K562 (cell line): ENCODE measurements at regions not wholly inside any gene's neighbourhood (a gene's known extent, or its start where the extent isn't known, plus 50 kb on each side); places are given as distances from the start of the nearest gene placed in this dataset.

Experiments used
- ATAC-seq: fragments of 200-7000 bp; cut with Tn5 transposase; 3 replicates; pipeline ENCODE4 v1.9.1; 2020; ENCODE audit warnings: moderate library complexity
- BruUV-seq: library from RNA; stranded (reverse); fragments of 400-500 nt; replicated peaks from 2 replicates; lab custom pipeline; 2021; lab: Mats Ljungman, UMichigan
- CTCF ChIA-PET: fragments of 300-600 bp; formaldehyde crosslinking; extraction: SDS; loops from one replicate; lab custom pipeline; 2021; ENCODE audit warnings: low intra/inter-chr PET ratio; lab: Yijun Ruan, JAX
- POLR2A ChIA-PET: fragments of 300-600, 350-650 bp; sonication (Branson Sonifier 250); formaldehyde crosslinking; extraction: SDS; loops from one replicate; lab custom pipeline; 2021; ENCODE audit warnings: antibody characterized with exemption, inconsistent platforms; lab: Yijun Ruan, JAX
- DNase-seq, 4 experiments: peaks; one replicate each; pipeline versions ENCODE4 v3.0.0 to v3.0.0-alpha.2; 2011 to 2018; ENCODE audit warnings: low spot score in 3 of 4, mixed read lengths in 3 of 4; ENCODE audit errors: extremely low read depth in 1 of 4
- FAIRE-seq: peaks from 2 replicates; lab custom pipeline; 2011; peaks lifted over from hg19 to GRCh38; lab: Jason Lieb, UNC
- H2AFZ ChIP-seq: 2 replicates; pipeline ENCODE4 v1.6.0; 2011; ENCODE audit warnings: low read depth, low read length, control low read depth, inconsistent platforms
- H3K27ac ChIP-seq: fragments of 200-600 bp; 3 replicates; pipeline ENCODE4 v1.8.0; 2011; ENCODE audit warnings: low read depth, mild to moderate bottlenecking, control low read depth, inconsistent platforms, low read length, moderate library complexity, mixed read lengths; ENCODE audit errors: extremely low read depth
- H3K27me3 ChIP-seq, 2 experiments: fragments of 300-600 bp in 1 of 2; 2 replicates in 1 of 2; 3 replicates in 1 of 2; pipeline versions ENCODE4 v1.6.0 to v1.8.0; 2011; ENCODE audit warnings: inconsistent platforms in 2 of 2, low read length in 2 of 2, mild to moderate bottlenecking in 1 of 2, mixed read lengths in 1 of 2, moderate library complexity in 1 of 2; ENCODE audit not compliant: control insufficient read depth in 2 of 2, insufficient read depth in 2 of 2
- H3K36me3 ChIP-seq: fragments of 300-600 bp; 3 replicates; pipeline ENCODE4 v1.8.0; 2011; ENCODE audit warnings: mild to moderate bottlenecking, low read length, inconsistent platforms; ENCODE audit not compliant: control insufficient read depth, insufficient read depth
- H3K4me1 ChIP-seq, 2 experiments: fragments of 200-600 bp in 1 of 2; replicated peaks in 1 of 2; 2 replicates in 1 of 2; 3 replicates in 1 of 2; pipeline versions ENCODE4 v1.5.1 to v1.8.0; 2011; ENCODE audit warnings: inconsistent platforms in 2 of 2, low read length in 2 of 2, mild to moderate bottlenecking in 1 of 2, mixed read lengths in 1 of 2, moderate library complexity in 1 of 2; ENCODE audit not compliant: control insufficient read depth in 2 of 2, insufficient read depth in 2 of 2
- H3K4me2 ChIP-seq: 2 replicates; pipeline ENCODE4 v1.6.1; 2011; ENCODE audit warnings: low read length, control low read depth, inconsistent platforms, mixed read lengths; ENCODE audit not compliant: insufficient read depth
- H3K4me3 ChIP-seq: fragments of 200-600 bp; sonication (generic), shearing (Covaris generic); 2 replicates; pipeline ENCODE4 v1.5.1; 2016; ENCODE audit warnings: control low read depth, inconsistent platforms
- H3K79me2 ChIP-seq: fragments of 200-600 bp; 3 replicates; pipeline ENCODE4 v1.8.0; 2011; ENCODE audit warnings: low read length, inconsistent platforms; ENCODE audit not compliant: control insufficient read depth, insufficient read depth
- H3K9ac ChIP-seq, 2 experiments: 2 replicates each; pipeline versions ENCODE4 v1.6.0 to v1.6.1; 2011; ENCODE audit warnings: low read depth in 2 of 2, low read length in 2 of 2, control low read depth in 1 of 2, inconsistent platforms in 1 of 2, mild to moderate bottlenecking in 1 of 2, mixed read lengths in 1 of 2; ENCODE audit not compliant: insufficient read depth in 1 of 2
- H3K9me1 ChIP-seq: one replicate; pipeline ENCODE4 v1.6.0; 2011; ENCODE audit warnings: inconsistent platforms, mild to moderate bottlenecking, low read length, moderate library complexity; ENCODE audit not compliant: control insufficient read depth, insufficient read depth
- H3K9me3 ChIP-seq: replicated peaks from 2 replicates; pipeline ENCODE4 v1.5.1; 2011; ENCODE audit warnings: low read depth, low read length, inconsistent platforms; ENCODE audit not compliant: control insufficient read depth, insufficient read depth
- H4K20me1 ChIP-seq: replicated peaks from 2 replicates; pipeline ENCODE4 v1.6.1; 2011; ENCODE audit warnings: low read length, inconsistent platforms, mixed read lengths; ENCODE audit not compliant: control insufficient read depth, insufficient read depth
- CBX1 ChIP-seq: sonication (generic); IDR thresholded peaks from 2 replicates; pipeline ENCODE4 v1.6.1; 2016; ENCODE audit warnings: antibody characterized with exemption, low read depth, mild to moderate bottlenecking
- E2F1 ChIP-seq: sonication (generic); formaldehyde crosslinking; IDR thresholded peaks from 2 replicates; pipeline ENCODE4 v1.8.1; 2023; ENCODE audit warnings: mild to moderate bottlenecking, missing genetic modification reagents, moderate library complexity
- KDM5B ChIP-seq: fragments of 200-600 bp; sonication (generic); IDR thresholded peaks from 2 replicates; pipeline ENCODE4 v1.6.1; 2012; ENCODE audit warnings: low read depth, mild to moderate bottlenecking, moderate library complexity, low read length, control low read depth, inconsistent platforms; ENCODE audit not compliant: insufficient replicate concordance
- MCM7 ChIP-seq, 2 experiments: fragments of 450-650 bp; IDR thresholded peaks; 2 replicates each; pipeline ENCODE4 v1.6.1; 2016 to 2018
- NCOA4 ChIP-seq: fragments of 450-650 bp; IDR thresholded peaks from 2 replicates; pipeline ENCODE4 v1.6.1; 2018; ENCODE audit warnings: mild to moderate bottlenecking; ENCODE audit not compliant: partially characterized antibody
- REST ChIP-seq, 2 experiments: fragments of 450-650 bp; formaldehyde crosslinking in 1 of 2; IDR thresholded peaks; 2 replicates each; pipeline versions ENCODE4 v1.4.0 to v1.6.1; 2014 to 2020; ENCODE audit warnings: mild to moderate bottlenecking in 2 of 2, borderline replicate concordance in 1 of 2, low read depth in 1 of 2
- STAG1 ChIP-seq: sonication (generic); formaldehyde crosslinking; IDR thresholded peaks from 2 replicates; pipeline ENCODE4 v1.5.0; 2020; ENCODE audit warnings: missing genetic modification reagents, borderline replicate concordance
- TFAM ChIP-seq: fragments of 250-450 bp; sonication (Bioruptor Pico); conservative IDR thresholded peaks from 2 replicates; pipeline ENCODE4 v1.5.0; 2021; ENCODE audit warnings: mild to moderate bottlenecking, moderate library complexity
- ZNF134 ChIP-seq: fragments of 250-450 bp; sonication (Bioruptor Pico); conservative IDR thresholded peaks from 2 replicates; pipeline ENCODE4 v1.4.0; 2020
- ZNF347 ChIP-seq: fragments of 450-650 bp; formaldehyde crosslinking; IDR thresholded peaks from 2 replicates; pipeline ENCODE4 v1.4.0; 2020; ENCODE audit warnings: low read depth, mild to moderate bottlenecking, moderate library complexity
- WGBS: fragments of 100-300 bp; shearing (Covaris generic); methylation state at CpG from one replicate; pipeline ENCODE4 v1.1.6; 2016; ENCODE audit warnings: low coverage, mixed read lengths; ENCODE audit not compliant: insufficient coverage; ENCODE audit errors: missing lambda C conversion rate; 5-methylcytosine and 5-hydroxymethylcytosine counted together
- in situ Hi-C: fragments of 300-500 bp; cut with MboI; formaldehyde crosslinking; loops from 4 replicates; pipeline ENCODE4 v1.15.0; 2018; ENCODE audit warnings: inconsistent platforms, mixed read lengths
- intact Hi-C: fragments of 100-400 bp; cut with micrococcal nuclease; formaldehyde crosslinking; loops from 2 replicates; pipeline ENCODE4 v1.14.2; 2022

GRCh38 chr12:22874151-22874550, 249.2 kb downstream of the ETNK1 start:
- H3K4me2 ChIP-seq: no peak overlapping the region
- no peak for FAIRE-seq
- H2AFZ ChIP-seq: no peak overlapping the region
- no peaks in the 10 kb centered on the region for H3K36me3 ChIP-seq
- BruUV-seq: no TSS peak
- H4K20me1 ChIP-seq: no peaks in the 10 kb centered on the region
- H3K9me1 ChIP-seq: no peaks in the 10 kb centered on the region
- TF ChIP-seq ZNF347 (CRISPR knock-in tag) (no peak), KDM5B (no peak), CBX1 (no peak), REST (IDR thresholded peaks at IDR 0.05; ENCODE audit: borderline replicate concordance) (no peak), REST (CRISPR knock-in tag; IDR thresholded peaks at IDR 0.05; ENCODE audit: low read depth) (no peak), NCOA4 (no peak), TFAM (CRISPR knock-in tag) (no peak), ZNF134 (CRISPR knock-in tag) (no peak), MCM7 (IDR thresholded peaks at IDR 0.05) (no peak), E2F1 (CRISPR knock-in tag) (no peak), STAG1 (CRISPR knock-in tag) (no peak)
- DNase-seq: no peak
- in situ Hi-C loops (no loop called here), intact Hi-C loops (no loop called here)
- ChIA-PET CTCF (no interaction called here), POLR2A (no interaction called here)
- H3K9ac ChIP-seq: no peak overlapping the region
- 7% methylated on average over 8 of the region's 8 CpGs for WGBS
- no peaks in the 10 kb centered on the region for H3K9me3 ChIP-seq
- no peak for ATAC-seq
- no peaks in the 10 kb centered on the region for H3K79me2 ChIP-seq
- no peak overlapping the region for H3K4me3 ChIP-seq
- no peaks in the 10 kb centered on the region for H3K4me1 ChIP-seq
- H3K27ac ChIP-seq: no peak overlapping the region
- no peaks in the 10 kb centered on the region; a peak in 1 of 5 replicates for H3K27me3 ChIP-seq
